Uterus (tissue), 3 donors: ENCODE measurements at regions not wholly inside any gene's neighbourhood (a gene's known extent, or its start where the extent isn't known, plus 50 kb on each side); places are given as distances from the start of the nearest gene placed in this dataset.

ENCODE experiments used
- DNase-seq, 2 donors: peaks; one replicate each; pipeline ENCODE4 v3.0.0-alpha.2; 2019 to 2020
- H3K27ac ChIP-seq, 2 donors: fragments of 200-600 bp; sonication (generic); 1 replicate in 1 of 2; 2 replicates in 1 of 2; pipeline ENCODE4 v1.5.1; 2016 to 2018
- H3K27me3 ChIP-seq, 2 donors: fragments of 200-600 bp; sonication (generic); one replicate each; pipeline ENCODE4 v1.5.1; 2018 to 2019; ENCODE audit warnings: control low read depth in 1 of 2
- H3K36me3 ChIP-seq, 2 donors: fragments of 200-600 bp; sonication (generic); one replicate each; pipeline ENCODE4 v1.5.1; 2019; ENCODE audit warnings: control low read depth in 1 of 2
- H3K4me1 ChIP-seq, 2 donors: fragments of 200-600 bp; sonication (generic); one replicate each; pipeline ENCODE4 v1.5.1; 2018 to 2019; ENCODE audit warnings: control low read depth in 1 of 2
- H3K4me3 ChIP-seq, 2 donors: fragments of 200-600 bp; sonication (generic); 1 replicate in 1 of 2; 2 replicates in 1 of 2; pipeline ENCODE4 v1.5.1; 2018 to 2019; ENCODE audit warnings: mild to moderate bottlenecking in 1 of 2
- H3K9me3 ChIP-seq, 2 donors: fragments of 200-600 bp; sonication (generic); one replicate each; pipeline ENCODE4 v1.5.1; 2019; ENCODE audit warnings: control low read depth in 1 of 2
- POLR2A ChIP-seq, 2 donors: fragments of 450-650 bp; IDR thresholded peaks; one replicate each; pipeline ENCODE4 v1.6.1; 2016; ENCODE audit warnings: antibody characterized with exemption in 2 of 2, mild to moderate bottlenecking in 1 of 2, moderate library complexity in 1 of 2
- intact Hi-C: fragments of 100-400 bp; cut with DNase I; formaldehyde crosslinking; loops from one replicate; pipeline ENCODE4 v1.15.1; 2023; ENCODE audit warnings: low total_unique reads
- TF ChIP-seq, protein P1 (sequence below), 4 experiments: fragments of 200-600 bp in 2 of 4; fragments of 450-650 bp in 2 of 4; sonication (generic) in 2 of 4; IDR thresholded peaks; one replicate each; pipeline ENCODE4 v1.5.1; 2016 to 2019; ENCODE audit warnings: antibody characterized with exemption in 4 of 4, mild to moderate bottlenecking in 2 of 4, moderate library complexity in 1 of 4
- donor health status: DM: yes; HTN: yes; CAD: no.

DNA sequence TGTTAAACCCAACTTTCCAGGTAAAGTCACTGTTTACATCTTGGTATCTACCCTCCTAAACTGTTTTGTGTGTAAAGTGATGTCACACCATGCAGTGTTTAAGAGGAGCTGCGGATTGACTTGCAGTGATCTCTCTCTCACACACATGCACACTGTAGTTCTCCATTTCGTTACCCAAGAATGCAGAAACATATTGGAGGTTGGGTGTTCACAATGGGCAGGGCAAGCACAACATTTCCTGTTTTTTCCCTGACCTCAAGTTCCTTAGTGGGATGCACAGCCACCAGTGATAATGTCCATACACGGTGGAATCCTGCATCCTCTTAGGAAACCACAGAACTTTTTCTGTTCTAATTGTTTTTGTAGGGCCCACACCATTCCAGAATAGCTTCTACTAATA is 85.3 kb upstream of the CFAP20DC start:
- Histone ChIP-seq H3K27me3 (no peaks in the 10 kb centered on the region), H3K9me3 (no peaks in the 10 kb centered on the region), H3K27ac (no peak overlapping the region), H3K36me3 (no peaks in the 10 kb centered on the region), H3K4me1 (no peaks in the 10 kb centered on the region), H3K4me3 (no peak overlapping the region)
- DNase-seq = no peak
- intact Hi-C loops = no loop called here
- TF ChIP-seq POLR2A (IDR thresholded peaks at IDR 0.05) = no peak
- TF ChIP-seq, protein P1, sequence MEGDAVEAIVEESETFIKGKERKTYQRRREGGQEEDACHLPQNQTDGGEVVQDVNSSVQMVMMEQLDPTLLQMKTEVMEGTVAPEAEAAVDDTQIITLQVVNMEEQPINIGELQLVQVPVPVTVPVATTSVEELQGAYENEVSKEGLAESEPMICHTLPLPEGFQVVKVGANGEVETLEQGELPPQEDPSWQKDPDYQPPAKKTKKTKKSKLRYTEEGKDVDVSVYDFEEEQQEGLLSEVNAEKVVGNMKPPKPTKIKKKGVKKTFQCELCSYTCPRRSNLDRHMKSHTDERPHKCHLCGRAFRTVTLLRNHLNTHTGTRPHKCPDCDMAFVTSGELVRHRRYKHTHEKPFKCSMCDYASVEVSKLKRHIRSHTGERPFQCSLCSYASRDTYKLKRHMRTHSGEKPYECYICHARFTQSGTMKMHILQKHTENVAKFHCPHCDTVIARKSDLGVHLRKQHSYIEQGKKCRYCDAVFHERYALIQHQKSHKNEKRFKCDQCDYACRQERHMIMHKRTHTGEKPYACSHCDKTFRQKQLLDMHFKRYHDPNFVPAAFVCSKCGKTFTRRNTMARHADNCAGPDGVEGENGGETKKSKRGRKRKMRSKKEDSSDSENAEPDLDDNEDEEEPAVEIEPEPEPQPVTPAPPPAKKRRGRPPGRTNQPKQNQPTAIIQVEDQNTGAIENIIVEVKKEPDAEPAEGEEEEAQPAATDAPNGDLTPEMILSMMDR (IDR thresholded peaks at IDR 0.05) = no peak

DNA sequence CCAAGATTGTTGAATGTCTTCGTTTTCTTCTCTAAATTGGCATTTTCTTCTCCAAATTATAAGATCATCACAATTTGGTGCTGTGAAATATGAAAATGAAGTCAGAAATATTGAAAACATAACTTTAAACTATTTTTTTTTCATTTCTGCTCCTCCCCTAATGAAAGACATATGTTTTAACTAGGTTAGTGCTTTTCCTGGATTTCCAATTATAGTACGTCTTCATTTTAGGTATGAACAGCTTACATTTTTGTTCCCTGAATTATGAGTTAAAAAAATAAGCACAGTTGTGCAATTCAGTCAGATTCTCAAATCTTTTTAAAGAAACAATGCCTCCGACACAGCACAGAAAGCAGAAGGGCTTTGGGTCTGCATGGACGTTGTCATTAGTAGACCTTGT is 83.5 kb upstream of the CFAP20DC start:
- no peaks in the 10 kb centered on the region for H3K4me1 ChIP-seq
- H3K4me3 ChIP-seq = no peak overlapping the region
- no peak overlapping the region for H3K27ac ChIP-seq
- H3K27me3 ChIP-seq = no peaks in the 10 kb centered on the region
- H3K9me3 ChIP-seq = no peaks in the 10 kb centered on the region
- TF ChIP-seq, protein P1 (IDR thresholded peaks at IDR 0.05) = no peak
- TF ChIP-seq POLR2A (IDR thresholded peaks at IDR 0.05) = no peak
- intact Hi-C loops = no loop called here
- H3K36me3 ChIP-seq = no peaks in the 10 kb centered on the region
- no peak for DNase-seq

DNA sequence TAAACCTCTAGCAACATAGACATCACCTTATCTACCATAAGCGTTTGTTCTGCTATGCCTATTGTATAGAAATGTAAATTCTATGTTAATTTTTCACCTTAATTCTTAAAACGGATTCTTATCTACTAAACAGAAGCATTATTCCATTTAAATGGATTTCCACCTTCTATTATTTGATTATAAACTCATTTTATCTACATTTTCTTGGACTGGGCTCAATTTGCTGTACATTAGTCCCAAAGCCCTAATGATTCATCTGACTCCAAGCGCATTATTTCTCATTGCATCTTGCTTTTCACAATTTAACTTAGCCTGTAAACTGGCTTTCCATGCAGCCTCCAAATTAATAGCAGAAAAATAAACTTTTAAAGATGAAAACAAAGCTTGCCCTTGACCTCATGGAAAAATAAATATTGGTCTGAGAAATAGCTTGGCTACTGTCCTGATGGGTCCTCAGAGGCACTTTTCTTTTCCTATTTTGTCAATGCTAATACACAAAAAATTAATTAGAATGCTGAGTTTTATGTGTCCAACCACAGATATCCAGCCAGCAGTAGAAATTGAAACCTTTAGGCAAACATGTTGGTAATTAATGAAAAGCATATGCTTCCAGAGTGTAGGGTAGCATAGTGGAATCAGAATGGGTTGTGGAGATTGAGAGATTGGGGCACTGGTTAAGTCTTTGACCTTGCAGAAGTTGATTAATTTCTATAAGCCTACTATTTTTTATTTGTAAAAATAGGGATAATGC is 81.4 kb upstream of the CFAP20DC start:
- Histone ChIP-seq H3K36me3 (no peaks in the 10 kb centered on the region), H3K4me3 (no peak overlapping the region), H3K9me3 (no peaks in the 10 kb centered on the region), H3K27ac (no peak overlapping the region), H3K27me3 (no peaks in the 10 kb centered on the region), H3K4me1 (no peaks in the 10 kb centered on the region)
- TF ChIP-seq, protein P1 (IDR thresholded peaks at IDR 0.05) = no peak
- intact Hi-C loops = no loop called here
- DNase-seq = no peak

DNA sequence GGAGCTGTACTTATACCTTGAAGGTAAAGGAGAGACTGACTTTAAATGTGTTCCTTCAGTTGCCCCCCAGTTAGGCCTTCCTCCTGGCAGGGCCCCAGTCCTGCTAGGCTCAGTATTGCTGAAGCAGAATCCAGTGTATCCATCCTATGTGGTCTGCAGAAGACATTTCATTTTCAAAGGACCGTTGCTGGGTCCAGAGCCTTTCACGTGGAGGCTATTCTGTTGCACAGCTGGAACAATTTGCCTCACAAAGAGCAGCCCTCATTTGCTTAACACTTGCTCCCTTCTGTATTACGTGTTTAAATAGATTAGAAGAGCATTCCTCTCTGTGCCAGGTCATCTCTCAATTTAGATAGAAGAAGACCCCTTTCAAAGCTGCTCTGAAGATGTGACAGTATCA is 78.9 kb upstream of the CFAP20DC start:
- DNase-seq = no peak

DNA sequence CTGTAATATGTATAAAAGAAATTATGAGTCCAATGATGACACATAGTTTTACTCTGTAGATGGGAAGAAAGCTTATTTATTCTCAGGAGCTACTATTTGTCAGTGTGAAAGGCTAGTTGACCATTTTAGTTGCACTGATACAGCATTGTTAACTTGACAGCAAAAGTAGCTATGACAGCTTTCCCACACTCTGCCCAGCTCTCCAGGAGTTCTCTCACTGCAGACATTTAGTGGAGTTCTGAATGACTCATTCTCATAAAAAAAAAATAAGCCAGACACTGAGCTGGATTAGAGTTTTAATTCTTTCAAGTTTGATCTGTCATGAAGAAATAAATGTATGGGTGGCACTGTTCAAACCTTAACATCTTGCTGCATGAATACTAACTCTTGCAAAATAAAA is 77.2 kb upstream of the CFAP20DC start:
- intact Hi-C loops = no loop called here
- H3K27ac ChIP-seq = no peak overlapping the region
- H3K9me3 ChIP-seq = no peaks in the 10 kb centered on the region
- no peak for DNase-seq
- TF ChIP-seq, protein P1 (IDR thresholded peaks at IDR 0.05) = no peak
- no peak for TF ChIP-seq POLR2A (IDR thresholded peaks at IDR 0.05)
- no peaks in the 10 kb centered on the region for H3K27me3 ChIP-seq
- H3K4me3 ChIP-seq = no peak overlapping the region
- no peaks in the 10 kb centered on the region for H3K4me1 ChIP-seq
- no peaks in the 10 kb centered on the region for H3K36me3 ChIP-seq

More for the DNA sequence above, 78.9 kb upstream of the CFAP20DC start:
- intact Hi-C loops = no loop called here
- no peaks in the 10 kb centered on the region for H3K9me3 ChIP-seq
- no peak overlapping the region for H3K27ac ChIP-seq
- TF ChIP-seq, protein P1 (IDR thresholded peaks at IDR 0.05) = no peak
- TF ChIP-seq POLR2A (IDR thresholded peaks at IDR 0.05) = no peak
- no peak overlapping the region for H3K4me3 ChIP-seq
- H3K4me1 ChIP-seq = no peaks in the 10 kb centered on the region
- no peaks in the 10 kb centered on the region for H3K27me3 ChIP-seq
- no peaks in the 10 kb centered on the region for H3K36me3 ChIP-seq
